PC-9 (cell line): ENCODE measurements at regions not wholly inside any gene's neighbourhood (a gene's known extent, or its start where the extent isn't known, plus 50 kb on each side); places are given as distances from the start of the nearest gene placed in this dataset.

Experiments used
- BruUV-seq: library from RNA; stranded (reverse); fragments of 400-500 nt; replicated peaks from 2 replicates; lab custom pipeline; 2021; lab: Mats Ljungman, UMichigan
- CTCF ChIA-PET: fragments of 300-600 bp; sonication (Branson Sonifier 250); formaldehyde crosslinking; loops from one replicate; lab custom pipeline; 2022; ENCODE audit warnings: antibody characterized with exemption; lab: Charles Lee
- POLR2A ChIA-PET: fragments of 300-600 bp; sonication (Branson Sonifier 250); formaldehyde crosslinking; loops from one replicate; lab custom pipeline; 2022; ENCODE audit warnings: antibody characterized with exemption; ENCODE audit not compliant: unreplicated experiment; lab: Charles Lee
- DNase-seq, 2 experiments: peaks; one replicate each; pipeline versions ENCODE4 v3.0.0 to v3.0.0-alpha.2; 2015 to 2022; ENCODE audit warnings: mixed read lengths in 1 of 2
- H2AFZ ChIP-seq: fragments of 200-600 bp; sonication (generic); 2 replicates; pipeline ENCODE4 v1.8.1; 2017; ENCODE audit warnings: antibody characterized with exemption
- H3F3A ChIP-seq: fragments of 200-600 bp; sonication (generic); 2 replicates; pipeline ENCODE4 v1.8.1; 2017; ENCODE audit warnings: antibody characterized with exemption, mild to moderate bottlenecking, low read depth; ENCODE audit not compliant: insufficient read depth
- H3K27ac ChIP-seq: fragments of 200-600 bp; sonication (generic); 2 replicates; pipeline ENCODE4 v1.6.1; 2016; ENCODE audit warnings: mixed run types
- H3K27me3 ChIP-seq: fragments of 200-600 bp; sonication (generic); 2 replicates; pipeline ENCODE4 v1.6.1; 2016; ENCODE audit warnings: low read depth, mixed run types; ENCODE audit not compliant: insufficient read depth
- H3K36me3 ChIP-seq: fragments of 200-600 bp; sonication (generic); 2 replicates; pipeline ENCODE4 v1.6.1; 2016; ENCODE audit warnings: low read depth, mixed run types
- H3K4me1 ChIP-seq: fragments of 200-600 bp; sonication (generic); replicated peaks from 2 replicates; pipeline ENCODE4 v1.6.1; 2016; ENCODE audit warnings: mixed run types; ENCODE audit not compliant: insufficient read depth
- H3K4me2 ChIP-seq: fragments of 200-600 bp; sonication (generic); 2 replicates; pipeline ENCODE4 v1.6.1; 2017; ENCODE audit warnings: mixed run types
- H3K4me3 ChIP-seq: fragments of 200-600 bp; sonication (generic); 2 replicates; pipeline ENCODE4 v1.6.1; 2016; ENCODE audit warnings: mixed run types
- H3K79me2 ChIP-seq: fragments of 200-600 bp; sonication (generic); 2 replicates; pipeline ENCODE4 v1.6.1; 2017; ENCODE audit warnings: low read depth, mixed run types
- H3K9me2 ChIP-seq: fragments of 200-600 bp; sonication (generic); 2 replicates; pipeline ENCODE4 v1.8.1; 2017; ENCODE audit warnings: mild to moderate bottlenecking; ENCODE audit not compliant: insufficient read depth
- H3K9me3 ChIP-seq: fragments of 200-600 bp; sonication (generic); 2 replicates; pipeline ENCODE4 v1.8.1; 2016; ENCODE audit warnings: low read depth; ENCODE audit not compliant: insufficient read depth
- H4K20me1 ChIP-seq: fragments of 200-600 bp; sonication (generic); 2 replicates; pipeline ENCODE4 v1.8.1; 2017; ENCODE audit not compliant: insufficient read depth
- EZH2 ChIP-seq: fragments of 200-600 bp; sonication (generic); IDR thresholded peaks from 2 replicates; pipeline ENCODE4 v1.8.0; 2017; ENCODE audit warnings: antibody characterized with exemption, low read depth
- intact Hi-C: fragments of 100-400 bp; cut with micrococcal nuclease; formaldehyde crosslinking; loops from one replicate; pipeline ENCODE4 v1.10.0; 2022; ENCODE audit not compliant: unreplicated experiment
- TF ChIP-seq, protein P1 (sequence below): fragments of 200-600 bp; sonication (generic); conservative IDR thresholded peaks from 2 replicates; pipeline ENCODE4 v1.6.1; 2017; ENCODE audit warnings: mixed run types, antibody characterized with exemption, mild to moderate bottlenecking, moderate library complexity

DNA sequence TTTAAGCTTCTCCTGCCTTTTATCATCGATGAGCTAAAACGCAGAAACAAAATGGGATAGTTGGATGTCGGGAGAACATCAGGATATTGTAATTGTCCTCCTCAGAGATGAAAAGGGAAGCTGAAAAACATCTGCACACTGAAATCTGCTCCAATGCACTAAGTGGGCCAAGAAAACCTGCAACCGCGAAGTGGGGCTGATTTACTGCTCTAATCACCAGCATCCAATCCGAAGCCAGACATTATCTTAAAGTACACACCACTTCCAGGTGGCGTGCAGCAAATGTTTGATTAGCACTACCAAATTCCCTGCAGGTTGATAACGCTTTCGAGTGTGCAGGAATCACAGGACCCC lies 230.3 kb upstream of the SLC14A2 start:
- H2AFZ ChIP-seq = no peak overlapping the region
- H3K9me2 ChIP-seq = no peaks in the 10 kb centered on the region
- POLR2A ChIA-PET = no interaction called here
- H3K9me3 ChIP-seq = no peaks in the 10 kb centered on the region
- H3K79me2 ChIP-seq = no peaks in the 10 kb centered on the region
- no peaks in the 10 kb centered on the region for H4K20me1 ChIP-seq
- intact Hi-C loops = loop anchor here (5.0 kb wide), 2 partner anchors 108 to 368 kb away; no protein-coding TSS in a partner anchor
- DNase-seq = no peak
- no peak overlapping the region for H3K4me2 ChIP-seq
- no peak overlapping the region for H3K4me3 ChIP-seq
- H3K27me3 ChIP-seq = no peaks in the 10 kb centered on the region
- no peak for TF ChIP-seq EZH2
- TF ChIP-seq, protein P1, sequence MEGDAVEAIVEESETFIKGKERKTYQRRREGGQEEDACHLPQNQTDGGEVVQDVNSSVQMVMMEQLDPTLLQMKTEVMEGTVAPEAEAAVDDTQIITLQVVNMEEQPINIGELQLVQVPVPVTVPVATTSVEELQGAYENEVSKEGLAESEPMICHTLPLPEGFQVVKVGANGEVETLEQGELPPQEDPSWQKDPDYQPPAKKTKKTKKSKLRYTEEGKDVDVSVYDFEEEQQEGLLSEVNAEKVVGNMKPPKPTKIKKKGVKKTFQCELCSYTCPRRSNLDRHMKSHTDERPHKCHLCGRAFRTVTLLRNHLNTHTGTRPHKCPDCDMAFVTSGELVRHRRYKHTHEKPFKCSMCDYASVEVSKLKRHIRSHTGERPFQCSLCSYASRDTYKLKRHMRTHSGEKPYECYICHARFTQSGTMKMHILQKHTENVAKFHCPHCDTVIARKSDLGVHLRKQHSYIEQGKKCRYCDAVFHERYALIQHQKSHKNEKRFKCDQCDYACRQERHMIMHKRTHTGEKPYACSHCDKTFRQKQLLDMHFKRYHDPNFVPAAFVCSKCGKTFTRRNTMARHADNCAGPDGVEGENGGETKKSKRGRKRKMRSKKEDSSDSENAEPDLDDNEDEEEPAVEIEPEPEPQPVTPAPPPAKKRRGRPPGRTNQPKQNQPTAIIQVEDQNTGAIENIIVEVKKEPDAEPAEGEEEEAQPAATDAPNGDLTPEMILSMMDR = no peak
- no peak overlapping the region for H3K27ac ChIP-seq
- BruUV-seq = no TSS peak
- peaks cover 2% of the 10 kb centered on the region; the same call in 1 of the 2 replicates for H3K4me1 ChIP-seq
- no peaks in the 10 kb centered on the region for H3K36me3 ChIP-seq
- no peaks in the 10 kb centered on the region for H3F3A ChIP-seq
- CTCF ChIA-PET = interaction anchor here (0.6 kb wide), 1 partner anchor 341 kb away, joined by 4 read pairs; no protein-coding TSS in a partner anchor

DNA sequence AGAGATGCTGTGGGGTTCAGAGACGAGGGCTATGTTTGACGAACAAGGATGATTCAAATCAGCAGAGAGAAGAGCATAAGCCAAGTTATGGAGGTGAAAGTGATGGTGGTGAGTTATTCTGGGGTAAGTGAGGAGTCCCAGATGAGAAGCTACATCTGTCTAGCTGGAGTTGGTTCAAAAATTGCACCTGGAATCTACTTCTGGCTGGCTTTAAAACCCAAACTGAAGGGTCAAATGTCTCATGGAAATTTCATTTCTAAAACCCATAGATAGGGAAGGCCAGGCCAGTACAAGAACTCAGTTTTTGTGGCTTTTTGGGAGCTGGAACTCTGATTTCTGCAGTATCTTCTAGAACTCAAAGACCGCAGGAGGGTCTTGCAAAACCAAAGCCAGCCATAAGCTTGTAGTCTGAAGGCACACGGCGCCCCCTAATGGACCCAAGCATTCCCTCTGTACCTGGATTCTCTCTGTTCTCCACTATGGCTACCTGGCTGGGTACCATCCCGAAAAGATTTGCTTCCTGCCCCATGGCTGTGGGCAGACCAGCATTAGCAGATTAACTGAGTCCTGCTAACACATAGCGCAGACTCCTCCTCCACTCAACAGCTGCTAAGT lies 229.1 kb upstream of the SLC14A2 start:
- POLR2A ChIA-PET = no interaction called here
- Histone ChIP-seq H2AFZ (no peak overlapping the region), H3K4me1 (no peaks in the 10 kb centered on the region), H3K27me3 (no peaks in the 10 kb centered on the region), H4K20me1 (no peaks in the 10 kb centered on the region), H3K4me2 (no peak overlapping the region), H3K36me3 (no peaks in the 10 kb centered on the region), H3K9me3 (no peaks in the 10 kb centered on the region), H3K27ac (no peak overlapping the region), H3K79me2 (no peaks in the 10 kb centered on the region), H3K9me2 (no peaks in the 10 kb centered on the region), H3K4me3 (no peak overlapping the region), H3F3A (no peaks in the 10 kb centered on the region)
- no peak for DNase-seq
- intact Hi-C loops = no loop called here
- no peak for TF ChIP-seq EZH2
- TF ChIP-seq, protein P1 = no peak
- CTCF ChIA-PET = no interaction called here
- BruUV-seq = no TSS peak

DNA sequence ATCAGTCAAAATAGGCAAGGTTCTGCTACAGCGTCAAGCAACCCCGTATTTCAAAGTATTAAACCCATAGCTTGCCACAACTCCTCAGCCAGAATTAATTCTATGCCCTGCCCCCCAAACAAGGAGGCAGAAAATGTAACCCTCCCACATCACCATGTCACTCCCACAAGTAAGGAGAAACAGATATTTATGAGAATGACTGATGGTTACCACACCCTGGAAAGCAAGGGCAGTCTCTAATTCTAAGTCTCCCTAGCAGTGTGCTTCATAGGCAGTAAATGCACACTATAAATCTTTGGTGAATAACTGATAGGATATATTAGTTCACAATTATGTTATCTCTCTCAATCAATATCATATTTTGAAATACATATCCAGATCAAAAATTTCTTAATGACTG lies 228.0 kb upstream of the SLC14A2 start:
- Histone ChIP-seq H3K9me3 (no peaks in the 10 kb centered on the region), H3K9me2 (no peaks in the 10 kb centered on the region), H3K36me3 (no peaks in the 10 kb centered on the region), H3K79me2 (no peaks in the 10 kb centered on the region), H2AFZ (no peak overlapping the region), H3K4me2 (no peak overlapping the region), H3K4me3 (no peak overlapping the region), H3F3A (no peaks in the 10 kb centered on the region), H3K27me3 (no peaks in the 10 kb centered on the region), H3K27ac (no peak overlapping the region), H3K4me1 (no peaks in the 10 kb centered on the region), H4K20me1 (no peaks in the 10 kb centered on the region)
- ChIA-PET POLR2A (no interaction called here), CTCF (no interaction called here)
- no TSS peak for BruUV-seq
- DNase-seq = no peak
- intact Hi-C loops = no loop called here
- TF ChIP-seq EZH2 = no peak
- TF ChIP-seq, protein P1 = no peak
